ENCODE measurements at regions not wholly inside any gene's neighbourhood (a gene's known extent, or its start where the extent isn't known, plus 50 kb on each side); places are given as distances from the start of the nearest gene placed in this dataset.

GRCh38 chr20:12098421-12098820 lies 180.7 kb downstream of the BTBD3 start (continued):
- TF ChIP-seq CHD2 (IDR thresholded peaks at IDR 0.05; ENCODE audit: low read length) (no peak), SP1 (IDR thresholded peaks at IDR 0.05; ENCODE audit: low read depth, low read length) (no peak), MAX (IDR thresholded peaks at IDR 0.05) (no peak)

Measured in H1 (cell line).